HL-60 (cell line): ENCODE measurements at regions not wholly inside any gene's neighbourhood (a gene's known extent, or its start where the extent isn't known, plus 50 kb on each side); places are given as distances from the start of the nearest gene placed in this dataset.

ENCODE experiments used
- DNase-seq, 2 experiments: peaks; one replicate each; pipeline ENCODE4 v3.0.0-alpha.2; 2010 to 2020; ENCODE audit warnings: low read depth in 1 of 2, low spot score in 1 of 2
- H3K27ac ChIP-seq: fragments of 250-450 bp; sonication (Bioruptor Pico); replicated peaks from 2 replicates; pipeline ENCODE4 v1.5.1; 2020; ENCODE audit warnings: mild to moderate bottlenecking, moderate library complexity
- H3K27me3 ChIP-seq: fragments of 250-450 bp; sonication (Bioruptor Pico); 2 replicates; pipeline ENCODE4 v1.5.1; 2021; ENCODE audit warnings: mild to moderate bottlenecking, moderate library complexity; ENCODE audit not compliant: insufficient read depth, poor library complexity, severe bottlenecking
- H3K4me3 ChIP-seq: replicated peaks from 2 replicates; pipeline ENCODE4 v1.5.1; 2011; ENCODE audit warnings: mild to moderate bottlenecking, control low read depth, low read length; ENCODE audit not compliant: insufficient read depth
- CTCF ChIP-seq: IDR thresholded peaks from one replicate; pipeline ENCODE4 v1.5.1; 2011; ENCODE audit warnings: low read length, control low read depth, inconsistent platforms; ENCODE audit not compliant: insufficient read depth
- GABPA ChIP-seq: IDR thresholded peaks from 2 replicates; pipeline ENCODE4 v1.6.1; 2012; ENCODE audit warnings: low read depth
- POLR2AphosphoS5 ChIP-seq: IDR thresholded peaks from 2 replicates; pipeline ENCODE4 v1.6.1; 2012; ENCODE audit warnings: low read depth
- REST ChIP-seq: IDR thresholded peaks from 2 replicates; pipeline ENCODE4 v1.6.1; 2012; ENCODE audit warnings: low read depth; ENCODE audit not compliant: insufficient replicate concordance
- SPI1 ChIP-seq: IDR thresholded peaks from 2 replicates; pipeline ENCODE4 v1.6.1; 2012; ENCODE audit warnings: low read depth, mild to moderate bottlenecking, borderline replicate concordance

- DNase-seq, result no peak
- no peak overlapping the region for H3K27ac ChIP-seq
- no peaks in the 10 kb centered on the region for H3K27me3 ChIP-seq
- no peak overlapping the region for H3K4me3 ChIP-seq
- TF ChIP-seq CTCF, result no peak
- no peak for TF ChIP-seq GABPA
- no peak for TF ChIP-seq POLR2AphosphoS5
- TF ChIP-seq SPI1, result no peak
Measured at GRCh38 chrX:4186331-4186730, 472.9 kb upstream of the PRKX start.

GRCh38 chrX:4185086-4185485 lies 471.6 kb upstream of the PRKX start:
- H3K4me3 ChIP-seq, result no peak overlapping the region
- H3K27me3 ChIP-seq, result no peaks in the 10 kb centered on the region
- TF ChIP-seq SPI1 (no peak), POLR2AphosphoS5 (no peak), GABPA (no peak), REST (no peak), CTCF (no peak)
- H3K27ac ChIP-seq, result no peak overlapping the region
- DNase-seq, result no peak

- no peaks in the 10 kb centered on the region for H3K27me3 ChIP-seq
- no peak overlapping the region for H3K27ac ChIP-seq
- no peak for TF ChIP-seq POLR2AphosphoS5
- TF ChIP-seq SPI1, result no peak
- TF ChIP-seq REST, result no peak
- no peak for TF ChIP-seq GABPA
- TF ChIP-seq CTCF, result no peak
- DNase-seq, result no peak
- no peak overlapping the region for H3K4me3 ChIP-seq
Measured at GRCh38 chrX:4182408-4182806, 469.0 kb upstream of the PRKX start.

GRCh38 chrX:4181782-4182407 lies 468.4 kb upstream of the PRKX start:
- no peaks in the 10 kb centered on the region for H3K27me3 ChIP-seq
- no peak overlapping the region for H3K27ac ChIP-seq
- H3K4me3 ChIP-seq, result no peak overlapping the region
- no peak for TF ChIP-seq SPI1
- no peak for TF ChIP-seq POLR2AphosphoS5
- TF ChIP-seq CTCF, result no peak
- TF ChIP-seq REST, result no peak
- no peak for DNase-seq
